HK-2 (cell line): ENCODE measurements at regions not wholly inside any gene's neighbourhood (a gene's known extent, or its start where the extent isn't known, plus 50 kb on each side); places are given as distances from the start of the nearest gene placed in this dataset.

ENCODE experiments used
- DNase-seq: peaks from one replicate; pipeline ENCODE4 v3.0.0-alpha.2; 2018; ENCODE audit not compliant: unreplicated experiment

DNA sequence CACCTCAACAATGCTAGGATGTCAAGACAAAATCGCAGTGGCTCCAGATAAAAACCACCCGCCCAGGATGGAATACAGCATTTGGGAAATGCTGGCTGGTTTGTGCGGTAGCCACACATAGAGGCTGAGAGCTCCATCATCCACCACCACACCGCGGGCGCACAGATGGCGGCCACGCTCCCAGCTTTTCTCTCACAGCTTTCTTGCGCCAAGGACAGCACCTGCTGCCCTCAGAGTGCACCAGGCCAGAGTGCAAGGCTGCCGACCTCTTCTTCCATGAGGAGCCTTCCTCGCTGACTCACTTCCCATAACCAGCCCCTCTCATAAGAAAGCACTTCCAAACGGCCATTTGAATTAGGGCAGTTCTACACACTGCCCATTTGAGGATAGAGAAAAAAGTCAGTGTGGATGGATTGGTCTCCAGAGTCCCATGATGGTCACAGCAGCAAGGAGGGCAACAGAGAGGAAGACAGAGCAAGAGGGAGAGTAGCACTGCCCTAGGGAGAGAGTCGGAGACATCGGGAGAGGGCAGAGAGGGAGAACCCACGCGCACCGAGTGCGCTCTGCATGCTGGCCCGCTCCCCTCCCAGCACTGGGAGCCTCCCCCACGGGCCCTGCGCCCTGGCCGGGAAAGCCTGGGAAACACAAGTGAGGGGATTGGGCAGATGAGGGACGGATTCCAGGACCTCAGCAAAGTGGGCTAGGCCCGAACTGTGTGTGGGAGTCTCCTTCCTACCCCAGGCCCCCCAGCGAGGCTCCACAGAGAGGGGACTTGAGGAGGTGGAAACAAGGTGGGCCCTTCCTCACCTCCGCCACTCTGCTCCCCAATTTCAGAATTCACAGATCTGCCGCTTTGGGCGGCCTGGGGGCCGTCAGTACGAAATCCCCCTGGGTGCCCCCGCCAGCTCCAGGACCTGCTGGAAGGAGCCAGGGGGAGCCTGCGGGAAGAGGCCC, 156.9 kb downstream of the USP12 start:
- DNase-seq: no peak

- DNase-seq: no peak
Measured at GRCh38 chr13:27012482-27013197, 159.0 kb downstream of the USP12 start.

- no peak for DNase-seq
Measured at GRCh38 chr13:27011661-27012060, 159.9 kb downstream of the USP12 start.

DNA sequence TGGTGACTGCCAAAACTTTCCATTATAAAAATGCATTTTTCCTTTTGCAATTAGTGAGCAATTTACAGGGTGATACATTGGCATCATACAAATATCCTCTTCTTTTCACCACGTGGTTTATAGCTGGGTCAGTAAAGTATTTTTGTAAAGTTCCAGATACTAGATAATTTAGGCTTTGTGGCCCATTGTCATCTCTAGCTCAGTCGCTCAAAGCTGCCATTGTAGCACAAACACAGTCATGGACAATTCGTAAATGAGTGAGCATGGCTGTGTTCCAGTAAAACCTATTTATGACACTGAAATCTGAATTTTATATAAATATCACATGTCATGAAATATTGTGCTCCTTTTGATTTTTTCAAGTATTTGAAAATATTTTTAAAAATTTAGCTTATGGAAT, 162.9 kb downstream of the USP12 start:
- no peak for DNase-seq

DNA sequence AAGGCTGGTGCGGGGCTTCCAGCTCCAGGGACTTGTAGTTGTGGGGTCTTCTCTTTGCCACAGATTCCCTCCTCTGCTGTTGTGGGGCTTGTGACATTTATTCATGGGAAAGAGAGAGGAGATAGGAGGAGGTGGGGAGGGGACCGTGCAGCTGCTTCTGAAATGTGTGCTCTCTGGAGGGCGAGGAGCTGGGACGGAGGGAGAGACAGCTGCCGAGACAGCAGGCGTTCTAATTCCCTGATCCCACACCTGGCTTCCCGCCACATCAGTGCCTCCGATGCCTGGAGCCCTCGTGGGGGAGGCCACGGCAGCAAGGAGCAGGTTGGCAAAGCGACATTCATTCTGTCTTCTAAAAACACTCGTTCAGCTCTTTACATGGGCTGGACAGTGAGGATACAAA, 164.4 kb downstream of the USP12 start:
- DNase-seq: no peak

DNA sequence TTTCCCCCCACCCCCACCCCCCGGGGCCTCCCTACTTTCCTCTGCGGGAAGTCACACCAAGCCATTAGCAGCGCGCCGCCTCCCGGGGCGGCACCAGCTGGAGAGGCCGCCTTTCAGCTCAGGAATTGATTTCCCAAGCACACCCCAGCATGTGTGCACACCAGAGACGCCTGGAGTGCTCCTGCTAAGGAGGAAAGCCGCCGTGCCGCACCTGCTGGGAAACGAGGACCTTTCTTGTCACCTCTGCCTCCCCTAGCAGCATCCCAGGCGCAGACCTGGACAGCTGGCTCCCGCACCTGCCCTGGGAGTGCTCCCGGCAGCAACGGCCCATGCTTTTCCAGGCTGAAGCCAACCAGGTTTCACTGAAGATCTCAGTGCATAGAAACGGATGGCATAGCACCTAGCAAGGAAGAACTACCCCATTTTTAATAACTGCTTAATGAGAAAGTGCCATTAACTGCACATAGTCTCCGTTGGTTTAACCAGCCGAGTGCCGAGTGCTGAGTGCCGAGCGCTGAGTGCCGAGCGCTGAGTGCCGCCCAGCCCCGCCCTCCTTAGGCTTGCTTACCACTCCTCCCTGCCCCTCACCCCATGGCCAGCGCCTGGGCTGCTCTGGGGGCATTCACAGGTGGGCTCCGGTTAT, 165.0 kb downstream of the USP12 start:
- peak; percentile 32 for DNase-seq

GRCh38 chr13:27005976-27006518, 165.6 kb downstream of the USP12 start:
- DNase-seq: peak; percentile 5

- no peak for DNase-seq
Measured at GRCh38 chr13:27005556-27005955, 166.1 kb downstream of the USP12 start.

DNA sequence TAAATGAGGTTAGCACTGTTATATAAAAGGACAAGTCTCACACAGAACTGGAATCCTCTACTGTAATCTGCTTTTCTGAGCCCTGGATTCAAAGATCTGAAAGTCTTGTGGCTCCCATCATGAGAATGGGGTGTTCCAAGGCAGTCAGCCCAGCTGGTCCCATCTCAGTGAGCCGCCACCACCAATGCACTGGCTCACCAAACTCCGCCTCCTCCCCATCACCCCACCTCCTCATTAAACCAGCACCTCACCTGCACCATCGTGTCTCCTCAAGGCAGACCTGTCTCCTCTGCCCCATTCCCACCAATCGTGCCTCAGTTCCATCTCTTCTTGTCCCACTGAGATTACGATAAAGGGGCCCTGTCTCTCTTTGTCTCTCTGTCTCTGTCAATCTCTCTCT, 166.7 kb downstream of the USP12 start:
- DNase-seq: no peak

GRCh38 chr13:27004326-27004725, 167.3 kb downstream of the USP12 start:
- no peak for DNase-seq

DNA sequence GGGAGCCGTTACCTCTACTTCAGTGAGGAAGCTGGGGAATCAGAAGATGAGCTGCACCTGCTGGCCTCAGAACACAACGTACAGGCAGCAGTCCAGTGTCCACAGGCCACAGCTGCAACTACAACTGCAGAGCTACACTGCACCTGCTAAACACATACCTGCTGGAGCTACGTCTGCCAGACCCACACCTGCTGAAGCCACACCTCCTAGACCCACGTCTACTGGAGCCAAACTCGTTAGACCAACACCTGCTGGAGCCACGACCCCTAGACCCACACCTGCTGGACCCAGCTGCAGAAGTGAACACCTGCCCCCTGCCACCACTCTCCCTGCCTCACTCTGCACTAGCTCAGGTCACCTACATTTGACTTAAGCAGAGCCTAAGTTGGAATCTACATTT, 169.9 kb downstream of the USP12 start:
- DNase-seq: no peak

- no peak for DNase-seq
Measured at GRCh38 chr13:27000686-27001085, 170.9 kb downstream of the USP12 start.

DNA sequence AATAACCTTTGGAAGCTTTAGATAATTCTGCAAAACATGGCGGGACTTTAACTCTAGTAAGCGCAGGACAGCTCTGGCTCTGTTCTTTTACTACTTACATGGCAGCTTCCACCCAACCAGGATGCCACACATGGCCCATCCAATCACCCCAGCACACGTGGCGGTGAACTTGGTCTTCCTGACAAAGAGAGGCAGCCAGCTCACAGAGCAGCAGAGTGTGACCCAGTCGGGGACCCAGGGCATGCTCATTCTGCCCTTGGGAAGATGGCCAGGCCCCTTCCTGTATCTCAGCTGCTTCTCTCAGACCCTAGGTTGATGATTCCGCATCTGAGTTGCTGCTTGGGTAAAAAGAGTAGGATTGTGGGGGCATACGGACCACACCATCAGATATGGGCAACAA, 172.1 kb downstream of the USP12 start:
- no peak for DNase-seq

GRCh38 chr13:26998292-26998691, 173.3 kb downstream of the USP12 start:
- no peak for DNase-seq

GRCh38 chr13:26996965-26997752, 174.5 kb downstream of the USP12 start:
- DNase-seq: no peak

- no peak for DNase-seq
Measured at GRCh38 chr13:26995159-26995558, 176.5 kb downstream of the USP12 start.

DNA sequence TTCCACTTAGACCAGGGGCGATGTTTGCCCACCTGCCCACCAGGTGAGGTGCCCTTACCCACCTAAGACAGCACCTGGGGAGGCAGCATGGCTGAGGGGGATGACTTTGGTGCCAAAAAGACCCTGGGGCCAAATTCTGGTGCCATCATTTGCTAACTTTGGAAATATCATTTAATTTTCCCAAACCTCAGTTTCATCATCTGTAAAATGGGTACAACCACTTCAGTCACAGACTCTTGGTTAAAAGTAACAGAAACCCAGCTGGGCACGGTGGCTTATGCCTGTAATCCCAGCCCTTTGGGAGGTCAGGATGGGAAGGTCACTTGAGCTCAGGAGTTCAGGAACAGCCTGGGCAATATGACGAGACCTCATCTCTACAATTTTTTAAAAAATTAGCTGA, 177.8 kb downstream of the USP12 start:
- DNase-seq: no peak

DNA sequence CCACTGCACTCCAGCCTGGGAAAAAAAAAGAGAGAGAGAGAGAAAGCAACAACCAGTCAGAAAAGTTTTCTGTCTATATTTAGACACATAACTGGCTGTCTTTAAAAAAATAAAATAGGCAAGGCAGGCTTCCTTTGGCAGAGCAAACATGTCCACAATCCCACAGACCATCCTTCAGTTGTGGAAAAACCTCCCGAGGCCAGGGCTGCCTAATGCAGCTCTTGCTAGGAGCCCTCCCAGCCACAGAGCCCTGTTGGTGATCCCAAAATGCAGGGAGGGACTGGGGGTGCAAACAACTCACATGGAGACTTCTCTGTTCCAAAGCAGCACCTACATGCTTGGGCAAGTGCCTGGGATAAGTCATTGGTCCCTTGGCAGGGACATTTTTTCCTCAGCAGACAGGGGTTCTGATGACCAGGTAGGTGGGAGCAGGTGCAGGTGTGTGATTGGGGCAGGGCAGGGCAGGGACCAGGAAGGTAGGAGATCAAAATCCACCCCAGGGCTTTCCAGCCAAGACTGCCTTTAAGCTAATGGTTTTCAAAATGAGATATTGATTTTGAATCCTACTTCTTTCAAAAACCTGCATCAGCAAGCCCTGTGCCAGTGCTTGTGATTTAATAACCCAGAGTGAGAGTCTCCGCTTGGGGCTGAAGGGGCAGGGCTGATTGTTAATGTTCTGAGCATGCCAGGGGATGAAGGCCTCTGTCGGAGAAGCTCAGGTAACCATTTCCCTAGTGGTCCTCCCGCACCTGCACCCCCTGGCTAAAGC, 178.5 kb downstream of the USP12 start:
- DNase-seq: no peak

DNA sequence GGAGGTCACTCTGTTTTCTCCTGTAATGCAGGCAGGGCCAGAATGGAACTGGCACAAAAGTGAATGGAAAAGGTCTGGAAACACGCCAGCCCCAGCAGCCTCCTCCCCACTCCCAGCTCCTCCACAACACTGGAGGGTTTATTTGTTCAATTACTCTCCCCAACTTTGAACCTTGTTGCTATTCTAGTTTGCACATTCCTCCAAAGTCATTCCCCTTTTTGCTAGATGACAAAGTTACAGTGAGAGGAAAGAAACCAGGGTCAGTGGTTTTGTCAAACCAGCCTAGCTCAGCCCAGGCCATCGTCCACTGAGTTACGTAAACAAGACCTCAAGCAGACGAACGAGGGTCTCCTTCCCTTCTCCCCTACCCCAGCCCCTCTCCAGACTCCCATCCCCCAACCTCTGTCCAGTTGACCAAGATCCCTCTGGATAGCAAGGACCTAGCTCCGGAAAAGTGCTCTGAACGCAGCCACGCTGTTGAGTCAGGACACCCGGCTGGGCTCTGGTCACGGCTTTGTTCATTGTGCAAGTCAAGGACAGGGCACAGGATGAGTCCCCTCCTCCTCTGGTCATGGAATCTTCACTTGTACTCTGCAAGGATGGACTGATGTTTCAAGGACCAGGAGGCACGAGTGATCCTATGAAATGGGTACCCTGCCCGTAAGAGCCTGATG, 180.0 kb downstream of the USP12 start:
- no peak for DNase-seq
